A172 (cell line): ENCODE measurements at regions not wholly inside any gene's neighbourhood (a gene's known extent, or its start where the extent isn't known, plus 50 kb on each side); places are given as distances from the start of the nearest gene placed in this dataset.
"Not testable (repeated sequence)": the region's sequence is repeated elsewhere in the genome, so short reads cannot be mapped to it uniquely, and the experiment has no call there.

ENCODE experiments used
- DNase-seq: peaks from one replicate; pipeline ENCODE4 v3.0.0-alpha.2; 2015; ENCODE audit warnings: low spot score

GRCh38 chr2:66317268-66317890 is 117.5 kb upstream of the MEIS1 start:
- DNase-seq: no peak

- DNase-seq: no peak
These were observed 128.4 kb upstream of the MEIS1 start for GRCh38 chr2:66306483-66306882.

GRCh38 chr2:66305718-66306117 is 129.2 kb upstream of the MEIS1 start:
- no peak for DNase-seq

GRCh38 chr2:66303471-66303870 is 131.5 kb upstream of the MEIS1 start:
- no peak for DNase-seq

GRCh38 chr2:66301767-66302140 is 133.2 kb upstream of the MEIS1 start:
- no peak for DNase-seq

- DNase-seq: no peak
These were observed 133.7 kb upstream of the MEIS1 start for GRCh38 chr2:66301022-66301766.

- DNase-seq: no peak
These were observed 151.1 kb upstream of the MEIS1 start for GRCh38 chr2:66283787-66284186.

- DNase-seq: no peak
These were observed 152.9 kb upstream of the MEIS1 start for GRCh38 chr2:66281980-66282379.

- DNase-seq: no peak
These were observed 155.9 kb upstream of the MEIS1 start for GRCh38 chr2:66279024-66279423.

- no peak for DNase-seq
These were observed 158.9 kb upstream of the MEIS1 start for GRCh38 chr2:66275984-66276383.

GRCh38 chr2:66273933-66274490 is 160.9 kb upstream of the MEIS1 start:
- DNase-seq: no peak

- DNase-seq: no peak
These were observed 162.2 kb upstream of the MEIS1 start for GRCh38 chr2:66272751-66273150.

GRCh38 chr2:66271777-66272176 is 163.1 kb upstream of the MEIS1 start:
- no peak for DNase-seq

- no peak for DNase-seq
These were observed 164.7 kb upstream of the MEIS1 start for GRCh38 chr2:66270247-66270646.

- DNase-seq: no peak
These were observed 165.8 kb upstream of the MEIS1 start for GRCh38 chr2:66269166-66269565.

GRCh38 chr2:66268756-66269155 is 166.2 kb upstream of the MEIS1 start:
- DNase-seq: no peak

- no peak for DNase-seq
These were observed 170.6 kb upstream of the MEIS1 start for GRCh38 chr2:66264354-66264753.

GRCh38 chr2:66255867-66256266 is 179.1 kb upstream of the MEIS1 start:
- no peak for DNase-seq

- DNase-seq: no peak
These were observed 179.8 kb upstream of the MEIS1 start for GRCh38 chr2:66255136-66255535.

GRCh38 chr2:66253066-66253465 is 181.9 kb upstream of the MEIS1 start:
- no peak for DNase-seq

GRCh38 chr2:66252109-66252508 is 182.8 kb upstream of the MEIS1 start:
- DNase-seq: no peak

GRCh38 chr2:66251573-66251972 is 183.4 kb upstream of the MEIS1 start:
- no peak for DNase-seq

- not testable (repeated sequence) for DNase-seq
These were observed 185.8 kb upstream of the MEIS1 start for GRCh38 chr2:66249089-66249488.
